ENCODE measurements at regions not wholly inside any gene's neighbourhood (a gene's known extent, or its start where the extent isn't known, plus 50 kb on each side); places are given as distances from the start of the nearest gene placed in this dataset.

DNA sequence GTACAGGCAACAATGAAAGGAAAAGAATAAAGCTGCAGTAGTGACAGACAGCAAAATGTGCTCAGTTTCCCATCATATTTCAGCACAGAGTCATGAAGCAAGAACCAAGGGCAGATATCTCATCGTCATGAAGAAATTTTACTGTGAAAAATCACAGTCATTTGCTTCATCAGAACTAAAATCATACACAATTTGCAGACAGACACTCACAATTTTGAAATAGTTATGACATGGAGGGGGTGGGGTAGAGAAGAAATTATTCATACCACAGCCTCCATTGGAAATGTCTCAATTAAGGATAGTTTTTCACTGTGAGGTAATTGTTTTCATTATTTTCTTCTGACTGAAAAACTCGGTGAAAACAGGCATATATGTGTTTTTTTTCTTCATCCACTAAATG, 78.8 kb upstream of the CNTN3 start:
- no peak for TF ChIP-seq POLR2A (IDR thresholded peaks at IDR 0.05)
- TF ChIP-seq, protein P1, sequence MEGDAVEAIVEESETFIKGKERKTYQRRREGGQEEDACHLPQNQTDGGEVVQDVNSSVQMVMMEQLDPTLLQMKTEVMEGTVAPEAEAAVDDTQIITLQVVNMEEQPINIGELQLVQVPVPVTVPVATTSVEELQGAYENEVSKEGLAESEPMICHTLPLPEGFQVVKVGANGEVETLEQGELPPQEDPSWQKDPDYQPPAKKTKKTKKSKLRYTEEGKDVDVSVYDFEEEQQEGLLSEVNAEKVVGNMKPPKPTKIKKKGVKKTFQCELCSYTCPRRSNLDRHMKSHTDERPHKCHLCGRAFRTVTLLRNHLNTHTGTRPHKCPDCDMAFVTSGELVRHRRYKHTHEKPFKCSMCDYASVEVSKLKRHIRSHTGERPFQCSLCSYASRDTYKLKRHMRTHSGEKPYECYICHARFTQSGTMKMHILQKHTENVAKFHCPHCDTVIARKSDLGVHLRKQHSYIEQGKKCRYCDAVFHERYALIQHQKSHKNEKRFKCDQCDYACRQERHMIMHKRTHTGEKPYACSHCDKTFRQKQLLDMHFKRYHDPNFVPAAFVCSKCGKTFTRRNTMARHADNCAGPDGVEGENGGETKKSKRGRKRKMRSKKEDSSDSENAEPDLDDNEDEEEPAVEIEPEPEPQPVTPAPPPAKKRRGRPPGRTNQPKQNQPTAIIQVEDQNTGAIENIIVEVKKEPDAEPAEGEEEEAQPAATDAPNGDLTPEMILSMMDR (IDR thresholded peaks at IDR 0.05) = no peak

All from body of pancreas (tissue), 4 donors.